ENCODE measurements at regions not wholly inside any gene's neighbourhood (a gene's known extent, or its start where the extent isn't known, plus 50 kb on each side); places are given as distances from the start of the nearest gene placed in this dataset.

- Mint-ChIP-seq H3K9me3 (no peaks in the 10 kb centered on the region), H3K4me3 (no peak overlapping the region), H3K4me1 (peaks cover 4% of the 10 kb centered on the region; the same call in 1 of the 2 replicates), H3K27me3 (ENCODE audit: low read depth) (no peaks in the 10 kb centered on the region), H3K36me3 (no peaks in the 10 kb centered on the region), H3K27ac (no peak overlapping the region)
- no peak for ATAC-seq
- DNase-seq (ENCODE audit: low spot score), result no peak
- TF ChIP-seq HMGXB4 (CRISPR knock-in tag; IDR thresholded peaks at IDR 0.05) (no peak), ZNF671 (CRISPR knock-in tag; IDR thresholded peaks at IDR 0.05) (no peak), FOXJ3 (CRISPR knock-in tag; IDR thresholded peaks at IDR 0.05; ENCODE audit: borderline replicate concordance) (no peak), AR (CRISPR knock-in tag; IDR thresholded peaks at IDR 0.05) (no peak), ZNF416 (CRISPR knock-in tag; IDR thresholded peaks at IDR 0.05) (no peak), ESRRA (CRISPR knock-in tag; IDR thresholded peaks at IDR 0.05; ENCODE audit: borderline replicate concordance) (no peak), IRF2 (CRISPR knock-in tag; IDR thresholded peaks at IDR 0.05; ENCODE audit: borderline replicate concordance, low read depth) (no peak)
- ChIA-PET POLR2A (no interaction called here), CTCF (interaction anchor here (1.3 kb wide), 1 partner anchor 213 kb away, joined by 3 read pairs; no protein-coding TSS in a partner anchor)
Measured at GRCh38 chr2:198587240-198587639, 782.8 kb downstream of the PLCL1 start.

- no peak overlapping the region for H3K27ac Mint-ChIP-seq
- ChIA-PET CTCF (no interaction called here), POLR2A (no interaction called here)
- no peaks in the 10 kb centered on the region for H3K36me3 Mint-ChIP-seq
- H3K4me1 Mint-ChIP-seq, result no peaks in the 10 kb centered on the region
- no peak overlapping the region for H3K4me3 Mint-ChIP-seq
- no peak for ATAC-seq
- H3K9me3 Mint-ChIP-seq, result peaks cover 6% of the 10 kb centered on the region; the same call in 1 of the 2 replicates
- TF ChIP-seq ATF6 (CRISPR knock-in tag; IDR thresholded peaks at IDR 0.05) (no peak), JUN (CRISPR knock-in tag; IDR thresholded peaks at IDR 0.05) (no peak), TP53 (CRISPR knock-in tag; IDR thresholded peaks at IDR 0.05) (no peak), GTF2I (CRISPR knock-in tag; conservative IDR thresholded peaks at IDR 0.05) (no peak), ATF2 (CRISPR knock-in tag; IDR thresholded peaks at IDR 0.05; ENCODE audit: borderline replicate concordance, low read depth) (no peak), E2F1 (CRISPR knock-in tag; IDR thresholded peaks at IDR 0.05) (no peak), CREM (CRISPR knock-in tag; IDR thresholded peaks at IDR 0.05) (no peak), NR1H2 (CRISPR knock-in tag; IDR thresholded peaks at IDR 0.05) (no peak), ZNF281 (CRISPR knock-in tag; IDR thresholded peaks at IDR 0.05) (no peak), ETV6 (CRISPR knock-in tag; IDR thresholded peaks at IDR 0.05) (no peak), JAZF1 (CRISPR knock-in tag; IDR thresholded peaks at IDR 0.05) (no peak), ZBTB43 (CRISPR knock-in tag; IDR thresholded peaks at IDR 0.05) (no peak), RORB (CRISPR knock-in tag; IDR thresholded peaks at IDR 0.05) (no peak)
- no peak for DNase-seq (ENCODE audit: low spot score)
- no peaks in the 10 kb centered on the region; the same call in 1 of the 2 replicates for H3K27me3 Mint-ChIP-seq (ENCODE audit: low read depth)
Measured at GRCh38 chr2:198571393-198571792, 767.0 kb downstream of the PLCL1 start.

Measured in WTC11 (cell line).